WTC11 (cell line): ENCODE measurements at regions not wholly inside any gene's neighbourhood (a gene's known extent, or its start where the extent isn't known, plus 50 kb on each side); places are given as distances from the start of the nearest gene placed in this dataset.

Experiments used
- AFF4 ChIP-seq: sonication (generic); formaldehyde crosslinking; IDR thresholded peaks from 2 replicates; pipeline ENCODE4 v1.8.1; 2023; ENCODE audit warnings: mild to moderate bottlenecking, missing genetic modification reagents, borderline replicate concordance
- ATF6 ChIP-seq: sonication (generic); formaldehyde crosslinking; IDR thresholded peaks from 2 replicates; pipeline ENCODE4 v1.8.1; 2023; ENCODE audit warnings: mild to moderate bottlenecking, missing genetic modification reagents
- ETV6 ChIP-seq: sonication (generic); formaldehyde crosslinking; IDR thresholded peaks from 2 replicates; pipeline ENCODE4 v1.8.1; 2022; ENCODE audit warnings: mild to moderate bottlenecking, missing genetic modification reagents
- NFYB ChIP-seq: sonication (generic); formaldehyde crosslinking; conservative IDR thresholded peaks from 2 replicates; pipeline ENCODE4 v1.8.0; 2022; ENCODE audit warnings: low read depth, missing genetic modification reagents
- NR3C1 ChIP-seq: sonication (generic); formaldehyde crosslinking; conservative IDR thresholded peaks from 2 replicates; pipeline ENCODE4 v1.8.1; 2023; ENCODE audit warnings: low read depth, mild to moderate bottlenecking, missing genetic modification reagents
- SMAD3 ChIP-seq: sonication (generic); formaldehyde crosslinking; IDR thresholded peaks from 2 replicates; pipeline ENCODE4 v1.8.0; 2022; ENCODE audit warnings: missing genetic modification reagents, mild to moderate bottlenecking, borderline replicate concordance
- ZNF121 ChIP-seq: sonication (generic); formaldehyde crosslinking; IDR thresholded peaks from 2 replicates; pipeline ENCODE4 v1.8.0; 2023; ENCODE audit warnings: missing genetic modification reagents
- ZNF138 ChIP-seq: sonication (generic); formaldehyde crosslinking; conservative IDR thresholded peaks from 2 replicates; pipeline ENCODE4 v1.8.1; 2022; ENCODE audit warnings: mild to moderate bottlenecking, moderate library complexity, missing genetic modification reagents
- TF ChIP-seq, protein P1 (sequence below): fragments of 200-600 bp; IDR thresholded peaks from 2 replicates; pipeline ENCODE4 v1.8.0; 2022; ENCODE audit warnings: antibody characterized with exemption
- TF ChIP-seq, protein P2 (sequence below): sonication (generic); formaldehyde crosslinking; IDR thresholded peaks from 2 replicates; pipeline ENCODE4 v1.8.1; 2023; ENCODE audit warnings: mild to moderate bottlenecking, missing genetic modification reagents, moderate library complexity

- TF ChIP-seq, protein P1, sequence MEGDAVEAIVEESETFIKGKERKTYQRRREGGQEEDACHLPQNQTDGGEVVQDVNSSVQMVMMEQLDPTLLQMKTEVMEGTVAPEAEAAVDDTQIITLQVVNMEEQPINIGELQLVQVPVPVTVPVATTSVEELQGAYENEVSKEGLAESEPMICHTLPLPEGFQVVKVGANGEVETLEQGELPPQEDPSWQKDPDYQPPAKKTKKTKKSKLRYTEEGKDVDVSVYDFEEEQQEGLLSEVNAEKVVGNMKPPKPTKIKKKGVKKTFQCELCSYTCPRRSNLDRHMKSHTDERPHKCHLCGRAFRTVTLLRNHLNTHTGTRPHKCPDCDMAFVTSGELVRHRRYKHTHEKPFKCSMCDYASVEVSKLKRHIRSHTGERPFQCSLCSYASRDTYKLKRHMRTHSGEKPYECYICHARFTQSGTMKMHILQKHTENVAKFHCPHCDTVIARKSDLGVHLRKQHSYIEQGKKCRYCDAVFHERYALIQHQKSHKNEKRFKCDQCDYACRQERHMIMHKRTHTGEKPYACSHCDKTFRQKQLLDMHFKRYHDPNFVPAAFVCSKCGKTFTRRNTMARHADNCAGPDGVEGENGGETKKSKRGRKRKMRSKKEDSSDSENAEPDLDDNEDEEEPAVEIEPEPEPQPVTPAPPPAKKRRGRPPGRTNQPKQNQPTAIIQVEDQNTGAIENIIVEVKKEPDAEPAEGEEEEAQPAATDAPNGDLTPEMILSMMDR, result no peak
- no peak for TF ChIP-seq AFF4 (CRISPR knock-in tag)
- TF ChIP-seq ATF6 (CRISPR knock-in tag), result no peak
- no peak for TF ChIP-seq NR3C1 (CRISPR knock-in tag)
- TF ChIP-seq ZNF121 (CRISPR knock-in tag), result no peak
- TF ChIP-seq NFYB (CRISPR knock-in tag), result no peak
- TF ChIP-seq, protein P2, sequence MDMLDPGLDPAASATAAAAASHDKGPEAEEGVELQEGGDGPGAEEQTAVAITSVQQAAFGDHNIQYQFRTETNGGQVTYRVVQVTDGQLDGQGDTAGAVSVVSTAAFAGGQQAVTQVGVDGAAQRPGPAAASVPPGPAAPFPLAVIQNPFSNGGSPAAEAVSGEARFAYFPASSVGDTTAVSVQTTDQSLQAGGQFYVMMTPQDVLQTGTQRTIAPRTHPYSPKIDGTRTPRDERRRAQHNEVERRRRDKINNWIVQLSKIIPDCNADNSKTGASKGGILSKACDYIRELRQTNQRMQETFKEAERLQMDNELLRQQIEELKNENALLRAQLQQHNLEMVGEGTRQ (CRISPR knock-in tag), result no peak
- no peak for TF ChIP-seq SMAD3 (CRISPR knock-in tag)
- no peak for TF ChIP-seq ETV6 (CRISPR knock-in tag)
- no peak for TF ChIP-seq ZNF138 (CRISPR knock-in tag)
Observed at GRCh38 chr10:33385686-33386085, 51.2 kb upstream of the NRP1 start.
